Inflammatory macrophage treated with lipopolysaccharide for 1 hour (primary cell): ENCODE measurements at regions not wholly inside any gene's neighbourhood (a gene's known extent, or its start where the extent isn't known, plus 50 kb on each side); places are given as distances from the start of the nearest gene placed in this dataset.
"Not testable (repeated sequence)": the region's sequence is repeated elsewhere in the genome, so short reads cannot be mapped to it uniquely, and the experiment has no call there.

Experiments
- DNase-seq, 2 donors: peaks; one replicate each; pipeline ENCODE4 v3.0.0-alpha.2; 2020 to 2022

DNA sequence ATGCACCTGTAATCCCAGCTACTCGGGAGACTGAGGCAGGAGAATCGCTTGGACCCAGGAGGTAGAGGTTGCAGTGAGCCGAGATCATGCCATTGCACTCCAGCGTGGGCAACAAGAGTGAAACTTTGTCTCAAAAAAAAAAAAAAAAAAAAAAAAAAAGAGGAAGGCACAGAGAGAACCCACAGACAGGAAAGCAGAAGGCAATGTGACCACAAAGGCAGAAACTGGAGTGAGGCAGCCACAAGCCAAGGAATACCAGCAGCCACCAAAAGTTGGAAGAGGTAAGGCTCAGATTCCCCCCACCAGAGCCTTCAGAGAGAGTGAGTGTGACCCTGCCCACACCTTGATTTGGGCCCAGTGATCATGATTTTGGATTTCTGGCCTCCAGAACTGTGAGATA lies 54.7 kb upstream of the E2F3 start:
- DNase-seq: not testable (repeated sequence)

DNA sequence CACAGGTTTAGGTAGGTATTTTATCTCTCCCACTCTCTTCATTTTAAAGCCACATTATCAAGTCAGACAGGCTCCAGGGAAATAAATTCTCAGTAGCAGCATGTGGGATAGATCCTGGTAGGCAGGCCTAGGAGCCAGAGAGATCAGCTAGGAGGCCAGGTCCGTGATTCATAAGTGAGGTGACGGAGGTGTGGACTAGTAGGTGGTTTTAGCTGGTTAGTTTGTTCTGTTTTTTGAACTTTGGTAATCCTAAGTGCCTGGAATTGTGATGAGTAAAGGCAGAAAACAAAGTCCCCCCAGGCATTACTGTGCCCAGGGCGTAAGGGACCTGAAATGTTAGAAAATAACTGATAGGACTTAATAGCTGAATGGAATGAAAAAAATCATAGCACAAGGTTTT lies 53.6 kb upstream of the E2F3 start:
- no peak for DNase-seq

DNA sequence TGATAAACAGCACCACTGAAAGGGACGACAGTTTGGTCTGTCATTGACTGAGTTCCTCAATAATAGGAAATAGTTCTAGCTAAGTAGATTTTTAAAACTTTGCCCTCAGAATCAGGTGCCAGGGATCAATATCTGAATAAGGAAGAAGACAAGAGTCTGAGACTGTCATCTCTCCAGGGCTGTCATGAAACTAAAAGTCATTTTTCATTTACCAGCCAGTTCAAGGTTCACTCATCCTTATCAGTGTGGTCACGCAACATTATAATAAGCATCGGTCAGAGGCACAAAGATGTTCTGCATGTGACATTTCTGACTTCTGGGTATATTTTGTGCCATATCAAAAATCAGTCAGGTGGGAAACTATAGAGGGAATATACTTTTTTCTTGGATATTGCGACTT lies 52.5 kb upstream of the E2F3 start:
- no peak for DNase-seq

DNA sequence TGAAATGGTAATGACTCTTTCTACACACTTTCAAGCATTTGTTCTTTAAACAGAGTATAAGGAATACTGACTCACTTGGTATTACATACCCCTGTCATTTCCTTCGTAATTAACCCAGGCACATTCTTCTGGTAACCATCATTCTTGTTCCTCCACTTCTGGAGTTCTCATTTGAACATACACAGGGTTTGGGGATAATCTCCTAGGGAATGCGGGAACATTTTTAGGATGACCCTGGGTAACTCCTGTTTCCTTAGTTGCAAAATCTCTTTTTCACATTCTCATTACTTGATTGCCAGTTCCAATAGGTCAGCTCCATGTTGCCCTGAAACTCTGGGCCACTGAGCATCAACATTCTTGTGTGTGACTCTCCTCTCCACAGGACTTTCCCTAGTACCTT lies 51.5 kb upstream of the E2F3 start:
- DNase-seq: no peak

DNA sequence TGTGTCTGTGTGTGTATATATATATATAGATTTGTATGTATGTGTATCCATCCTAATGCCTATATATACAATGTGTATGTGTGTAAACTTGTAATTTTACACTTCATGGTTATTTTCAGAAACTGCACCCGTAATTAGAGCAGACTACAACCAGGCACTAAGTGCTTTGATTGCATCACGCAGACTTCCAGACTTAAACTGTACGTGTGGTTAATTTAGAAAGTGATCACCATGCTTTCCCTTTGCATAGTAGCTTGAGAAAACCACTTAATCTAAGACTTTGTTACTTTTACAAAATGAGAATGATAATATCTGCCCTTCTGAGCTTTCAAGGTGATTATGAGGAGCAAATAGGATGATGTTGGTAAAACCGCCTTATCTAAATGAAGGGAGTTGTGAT lies 50.1 kb upstream of the E2F3 start:
- no peak for DNase-seq
